HepG2 (cell line): ENCODE measurements at regions not wholly inside any gene's neighbourhood (a gene's known extent, or its start where the extent isn't known, plus 50 kb on each side); places are given as distances from the start of the nearest gene placed in this dataset.

Experiments used
- ATF3 ChIP-seq: sonication (generic); formaldehyde crosslinking; IDR thresholded peaks from 2 replicates; pipeline ENCODE4 v1.4.0; 2020; ENCODE audit warnings: missing genetic modification reagents
- ATF4 ChIP-seq, 2 experiments: fragments of 450-650 bp in 1 of 2; sonication (generic) in 1 of 2; formaldehyde crosslinking; IDR thresholded peaks; 2 replicates each; pipeline versions ENCODE4 v1.5.0 to v1.8.0; 2020 to 2022; ENCODE audit warnings: mild to moderate bottlenecking in 1 of 2, missing genetic modification reagents in 1 of 2
- CC2D1A ChIP-seq: sonication (generic); formaldehyde crosslinking; IDR thresholded peaks from 2 replicates; pipeline ENCODE4 v1.8.1; 2023; ENCODE audit warnings: mild to moderate bottlenecking, missing genetic modification reagents
- DR1 ChIP-seq: sonication (generic); formaldehyde crosslinking; IDR thresholded peaks from 2 replicates; pipeline ENCODE4 v1.8.0; 2021; ENCODE audit warnings: mild to moderate bottlenecking, missing genetic modification reagents, inconsistent platforms
- ELF3 ChIP-seq: IDR thresholded peaks from 2 replicates; pipeline ENCODE4 v1.6.1; 2016; ENCODE audit warnings: missing genetic modification reagents, missing compliant biosample characterization
- EP300 ChIP-seq, 3 experiments: sonication (generic) in 1 of 3; formaldehyde crosslinking in 1 of 3; IDR thresholded peaks; 2 replicates each; pipeline versions ENCODE4 v1.5.1 to v1.6.1; 2011 to 2020; ENCODE audit warnings: low read depth in 2 of 3, low read length in 2 of 3, borderline replicate concordance in 1 of 3, improper control_type of control experiment in 1 of 3, mild to moderate bottlenecking in 1 of 3, missing genetic modification reagents in 1 of 3, moderate library complexity in 1 of 3
- HIVEP1 ChIP-seq: sonication (generic); formaldehyde crosslinking; IDR thresholded peaks from 2 replicates; pipeline ENCODE4 v1.4.0; 2020; ENCODE audit warnings: mild to moderate bottlenecking, missing genetic modification reagents
- IKZF5 ChIP-seq: IDR thresholded peaks from 2 replicates; pipeline ENCODE4 v1.6.1; 2018; ENCODE audit warnings: missing genetic modification reagents, mild to moderate bottlenecking, missing compliant biosample characterization
- MEIS1 ChIP-seq: sonication (generic); formaldehyde crosslinking; IDR thresholded peaks from 2 replicates; pipeline ENCODE4 v1.9.0; 2021; ENCODE audit warnings: mild to moderate bottlenecking, missing genetic modification reagents, moderate library complexity, borderline replicate concordance
- MXD1 ChIP-seq: sonication (generic); formaldehyde crosslinking; IDR thresholded peaks from 2 replicates; pipeline ENCODE4 v1.4.0; 2020; ENCODE audit warnings: mild to moderate bottlenecking, missing genetic modification reagents
- RFX3 ChIP-seq: IDR thresholded peaks from 2 replicates; pipeline ENCODE4 v1.6.1; 2016; ENCODE audit warnings: missing biosample characterization, missing genetic modification reagents
- SALL1 ChIP-seq: sonication (generic); formaldehyde crosslinking; IDR thresholded peaks from 2 replicates; pipeline ENCODE4 v1.8.0; 2022; ENCODE audit warnings: mild to moderate bottlenecking, missing genetic modification reagents
- SIX4 ChIP-seq: sonication (generic); formaldehyde crosslinking; IDR thresholded peaks from 2 replicates; pipeline ENCODE4 v1.4.0; 2020; ENCODE audit warnings: missing genetic modification reagents
- SP140L ChIP-seq: sonication (generic); formaldehyde crosslinking; IDR thresholded peaks from 2 replicates; pipeline ENCODE4 v1.4.0; 2020; ENCODE audit warnings: missing genetic modification reagents, borderline replicate concordance
- SP4 ChIP-seq: sonication (generic); formaldehyde crosslinking; IDR thresholded peaks from 2 replicates; pipeline ENCODE4 v1.8.1; 2023; ENCODE audit warnings: mild to moderate bottlenecking, missing genetic modification reagents
- SYNCRIP ChIP-seq: fragments of 200-400 bp; formaldehyde crosslinking; IDR thresholded peaks from 2 replicates; pipeline ENCODE4 v1.6.1; 2018; ENCODE audit warnings: mild to moderate bottlenecking, low read depth, low read length; ENCODE audit not compliant: insufficient read depth
- TMF1 ChIP-seq: sonication (generic); formaldehyde crosslinking; IDR thresholded peaks from 2 replicates; pipeline ENCODE4 v1.8.1; 2022; ENCODE audit warnings: low read depth, missing genetic modification reagents
- ZNF3 ChIP-seq: IDR thresholded peaks from 2 replicates; pipeline ENCODE4 v1.7.0; 2017; ENCODE audit warnings: inconsistent platforms
- ZNF432 ChIP-seq: sonication (generic); formaldehyde crosslinking; IDR thresholded peaks from 2 replicates; pipeline ENCODE4 v1.5.0; 2020; ENCODE audit warnings: missing genetic modification reagents, mild to moderate bottlenecking, borderline replicate concordance
- ZNF558 ChIP-seq: sonication (generic); formaldehyde crosslinking; IDR thresholded peaks from 2 replicates; pipeline ENCODE4 v1.9.0; 2022; ENCODE audit warnings: mild to moderate bottlenecking, missing genetic modification reagents, borderline replicate concordance
- ZNF605 ChIP-seq: sonication (generic); formaldehyde crosslinking; IDR thresholded peaks from 2 replicates; pipeline ENCODE4 v1.8.0; 2022; ENCODE audit warnings: mild to moderate bottlenecking, missing genetic modification reagents
- ZNF660 ChIP-seq: sonication (generic); formaldehyde crosslinking; IDR thresholded peaks from 2 replicates; pipeline ENCODE4 v1.5.1; 2020; ENCODE audit warnings: mild to moderate bottlenecking, low read depth, missing genetic modification reagents, borderline replicate concordance
- TF ChIP-seq, protein P1 (sequence below): sonication (generic); formaldehyde crosslinking; IDR thresholded peaks from 2 replicates; pipeline ENCODE4 v1.4.0; 2020; ENCODE audit warnings: missing genetic modification reagents

DNA sequence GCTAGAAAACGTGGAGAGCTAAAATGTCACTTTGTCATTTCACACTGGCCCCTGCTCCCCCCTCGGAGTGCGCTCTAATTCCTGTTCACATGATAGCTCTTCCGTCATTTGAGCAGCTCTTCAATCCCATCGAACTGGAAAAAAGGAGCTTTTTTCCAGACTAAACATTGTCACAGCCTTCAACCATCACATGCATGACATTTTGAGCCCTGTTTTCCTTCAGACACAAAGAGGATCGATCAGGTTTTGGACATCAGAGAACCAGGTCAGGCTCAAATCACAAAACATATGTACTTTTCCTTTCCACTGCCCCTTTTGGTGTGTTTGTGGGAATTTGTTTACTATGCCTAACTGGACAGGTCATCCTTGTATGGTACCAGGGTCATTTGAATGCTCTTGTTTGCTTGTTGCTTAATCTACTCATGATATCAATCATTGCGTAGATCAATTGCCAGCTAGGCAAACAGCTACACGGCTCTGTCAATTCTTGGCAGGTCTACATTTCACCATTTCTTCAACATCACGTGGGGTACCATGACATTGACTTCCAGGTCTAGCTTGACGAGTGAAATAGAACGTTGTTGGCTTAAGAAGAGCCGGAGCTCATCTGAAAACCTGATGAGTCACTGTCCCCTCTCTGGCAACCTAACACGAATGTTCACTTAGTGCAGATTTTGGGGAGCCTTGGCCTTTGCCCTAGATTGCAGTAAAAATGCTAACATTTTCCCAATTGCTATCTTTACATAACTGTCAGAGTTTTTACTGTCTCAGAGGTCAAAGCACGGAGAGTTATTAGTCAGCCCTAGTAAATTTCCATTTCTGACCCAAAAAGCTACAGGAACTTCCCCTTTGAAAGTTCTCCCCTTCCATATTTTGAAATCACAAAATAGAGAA, 87.3 kb downstream of the LYZL2 start (continued):
- TF ChIP-seq SIX4 (CRISPR knock-in tag), result peak; percentile 48
- TF ChIP-seq SP4 (CRISPR knock-in tag), result no peak
- TF ChIP-seq ZNF558 (CRISPR knock-in tag), result no peak
- TF ChIP-seq TMF1 (CRISPR knock-in tag), result peak; percentile 59; the same call in 1 of the 2 replicates
- peak; percentile 78 to 87; a peak in 3 of 4 replicates for TF ChIP-seq EP300 (IDR thresholded peaks at IDR 0.05; ENCODE audit: low read depth in 2 of 2, low read length in 2 of 2)
- TF ChIP-seq EP300 (CRISPR knock-in tag; IDR thresholded peaks at IDR 0.05; ENCODE audit: borderline replicate concordance), result peak; percentile 93
- no peak for TF ChIP-seq ZNF432 (CRISPR knock-in tag)
- TF ChIP-seq ZNF3, result peak; percentile 31; the same call in 1 of the 2 replicates
- TF ChIP-seq MEIS1 (CRISPR knock-in tag), result peak; percentile 90
- TF ChIP-seq ZNF605 (CRISPR knock-in tag), result peak; percentile 70
- no peak for TF ChIP-seq DR1
- no peak for TF ChIP-seq SYNCRIP
- TF ChIP-seq IKZF5 (CRISPR knock-in tag), result peak; percentile 95
- TF ChIP-seq HIVEP1 (CRISPR knock-in tag), result peak; percentile 84; the same call in 1 of the 2 replicates
- TF ChIP-seq ATF3 (CRISPR knock-in tag), result peak; percentile 43
- TF ChIP-seq RFX3 (CRISPR knock-in tag), result no peak
- peak; percentile 84; the same call in 1 of the 2 replicates for TF ChIP-seq SP140L (CRISPR knock-in tag)
- TF ChIP-seq, protein P1, sequence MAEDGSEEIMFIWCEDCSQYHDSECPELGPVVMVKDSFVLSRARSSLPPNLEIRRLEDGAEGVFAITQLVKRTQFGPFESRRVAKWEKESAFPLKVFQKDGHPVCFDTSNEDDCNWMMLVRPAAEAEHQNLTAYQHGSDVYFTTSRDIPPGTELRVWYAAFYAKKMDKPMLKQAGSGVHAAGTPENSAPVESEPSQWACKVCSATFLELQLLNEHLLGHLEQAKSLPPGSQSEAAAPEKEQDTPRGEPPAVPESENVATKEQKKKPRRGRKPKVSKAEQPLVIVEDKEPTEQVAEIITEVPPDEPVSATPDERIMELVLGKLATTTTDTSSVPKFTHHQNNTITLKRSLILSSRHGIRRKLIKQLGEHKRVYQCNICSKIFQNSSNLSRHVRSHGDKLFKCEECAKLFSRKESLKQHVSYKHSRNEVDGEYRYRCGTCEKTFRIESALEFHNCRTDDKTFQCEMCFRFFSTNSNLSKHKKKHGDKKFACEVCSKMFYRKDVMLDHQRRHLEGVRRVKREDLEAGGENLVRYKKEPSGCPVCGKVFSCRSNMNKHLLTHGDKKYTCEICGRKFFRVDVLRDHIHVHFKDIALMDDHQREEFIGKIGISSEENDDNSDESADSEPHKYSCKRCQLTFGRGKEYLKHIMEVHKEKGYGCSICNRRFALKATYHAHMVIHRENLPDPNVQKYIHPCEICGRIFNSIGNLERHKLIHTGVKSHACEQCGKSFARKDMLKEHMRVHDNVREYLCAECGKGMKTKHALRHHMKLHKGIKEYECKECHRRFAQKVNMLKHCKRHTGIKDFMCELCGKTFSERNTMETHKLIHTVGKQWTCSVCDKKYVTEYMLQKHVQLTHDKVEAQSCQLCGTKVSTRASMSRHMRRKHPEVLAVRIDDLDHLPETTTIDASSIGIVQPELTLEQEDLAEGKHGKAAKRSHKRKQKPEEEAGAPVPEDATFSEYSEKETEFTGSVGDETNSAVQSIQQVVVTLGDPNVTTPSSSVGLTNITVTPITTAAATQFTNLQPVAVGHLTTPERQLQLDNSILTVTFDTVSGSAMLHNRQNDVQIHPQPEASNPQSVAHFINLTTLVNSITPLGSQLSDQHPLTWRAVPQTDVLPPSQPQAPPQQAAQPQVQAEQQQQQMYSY (CRISPR knock-in tag), result no peak
- TF ChIP-seq CC2D1A (CRISPR knock-in tag), result no peak
- TF ChIP-seq ZNF660 (CRISPR knock-in tag), result no peak
- TF ChIP-seq ELF3 (CRISPR knock-in tag), result peak; percentile 70
- peak in 1 of 2 experiments; percentile 90; a peak in 2 of 4 replicates for TF ChIP-seq ATF4 (CRISPR knock-in tag; IDR thresholded peaks at IDR 0.05)
- TF ChIP-seq MXD1 (CRISPR knock-in tag), result no peak
- peak; percentile 97 for TF ChIP-seq SALL1 (CRISPR knock-in tag)
